ENCODE measurements at regions not wholly inside any gene's neighbourhood (a gene's known extent, or its start where the extent isn't known, plus 50 kb on each side); places are given as distances from the start of the nearest gene placed in this dataset.

DNA sequence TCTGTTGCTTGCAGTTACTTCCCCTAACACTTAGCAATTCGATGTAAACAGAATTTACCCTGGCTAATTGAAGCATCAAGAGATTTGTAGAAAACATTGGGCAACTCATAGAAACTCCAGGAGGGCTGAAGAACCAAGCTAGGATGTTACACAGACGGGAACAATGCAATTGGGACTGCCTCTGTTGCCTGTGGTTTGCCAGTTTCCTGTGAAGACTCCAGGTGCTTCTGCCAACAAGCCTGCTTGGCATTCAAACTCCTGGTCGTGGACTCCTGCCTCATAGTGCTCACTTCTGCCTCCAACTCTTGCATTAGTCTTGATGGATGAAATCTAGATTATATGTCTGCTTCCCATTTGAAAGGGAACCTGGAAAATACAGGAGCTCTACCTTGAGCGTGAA, 246.0 kb downstream of the BMP4 start:
- Histone ChIP-seq H3K4me3 (ENCODE audit: low read length) (no peak overlapping the region), H3K27ac (ENCODE audit: low read depth, low read length) (no peak overlapping the region), H3K36me3 (ENCODE audit: insufficient read depth, low read length) (no peaks in the 10 kb centered on the region), H3K27me3 (ENCODE audit: insufficient read depth, low read length) (no peaks in the 10 kb centered on the region), H3K9me3 (ENCODE audit: insufficient read depth, low read depth, low read length) (no peaks in the 10 kb centered on the region), H3K4me1 (ENCODE audit: insufficient read depth, low read length) (peaks cover 3% of the 10 kb centered on the region; the same call in 1 of the 2 replicates), H3K9ac (ENCODE audit: low read depth, low read length) (no peak overlapping the region)
- 85% methylated on average over 4 of the region's 4 CpGs for WGBS

DNA sequence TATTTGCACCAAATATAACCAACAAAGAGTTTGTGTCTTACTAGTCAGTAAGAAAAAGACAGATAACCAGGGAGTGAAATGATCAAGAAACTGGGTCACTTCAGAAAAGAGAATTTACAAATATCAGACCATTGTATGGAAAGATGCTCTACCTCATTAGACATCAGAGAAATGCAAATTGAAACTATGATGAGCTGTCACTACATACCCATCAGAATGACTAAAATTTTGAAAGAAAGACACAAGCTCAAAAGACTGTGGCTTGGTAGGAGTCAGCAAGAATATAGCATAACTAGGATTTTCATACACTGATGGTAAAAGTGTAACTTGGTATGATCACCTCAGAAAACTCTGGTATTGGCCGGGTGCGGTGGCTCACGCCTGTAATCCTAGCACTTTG, 247.2 kb downstream of the BMP4 start:
- 98% methylated on average over 3 of the region's 3 CpGs for WGBS
- H3K27ac ChIP-seq (ENCODE audit: low read depth, low read length), result no peak overlapping the region
- no peaks in the 10 kb centered on the region; the same call in 1 of the 2 replicates for H3K4me1 ChIP-seq (ENCODE audit: insufficient read depth, low read length)
- H3K9ac ChIP-seq (ENCODE audit: low read depth, low read length), result no peak overlapping the region
- no peaks in the 10 kb centered on the region for H3K36me3 ChIP-seq (ENCODE audit: insufficient read depth, low read length)
- no peaks in the 10 kb centered on the region for H3K9me3 ChIP-seq (ENCODE audit: insufficient read depth, low read depth, low read length)
- no peaks in the 10 kb centered on the region for H3K27me3 ChIP-seq (ENCODE audit: insufficient read depth, low read length)
- no peak overlapping the region for H3K4me3 ChIP-seq (ENCODE audit: low read length)

DNA sequence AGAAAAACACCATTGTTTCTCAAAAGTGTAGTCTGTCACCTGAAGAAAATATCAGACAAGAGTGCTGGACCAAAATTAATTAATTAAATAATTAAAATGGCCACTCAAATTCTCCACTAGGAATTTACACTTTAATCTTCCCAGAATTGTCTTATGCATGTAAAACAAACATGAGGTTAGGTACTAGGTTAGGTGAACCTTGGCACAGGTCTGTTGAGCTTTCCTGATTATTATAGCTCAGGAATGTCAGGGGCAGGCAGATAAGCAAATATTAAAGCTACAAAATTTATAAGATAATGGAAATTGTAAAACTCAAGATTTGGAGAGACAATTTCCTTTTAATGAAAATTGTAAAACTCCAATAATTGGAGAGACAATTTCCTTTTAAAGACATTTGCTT, 253.2 kb downstream of the BMP4 start:
- Histone ChIP-seq H3K4me1 (ENCODE audit: insufficient read depth, low read length) (no peaks in the 10 kb centered on the region), H3K27ac (ENCODE audit: low read depth, low read length) (no peak overlapping the region), H3K9me3 (ENCODE audit: insufficient read depth, low read depth, low read length) (no peaks in the 10 kb centered on the region), H3K27me3 (ENCODE audit: insufficient read depth, low read length) (no peaks in the 10 kb centered on the region), H3K4me3 (ENCODE audit: low read length) (no peak overlapping the region), H3K36me3 (ENCODE audit: insufficient read depth, low read length) (no peaks in the 10 kb centered on the region), H3K9ac (ENCODE audit: low read depth, low read length) (no peak overlapping the region)

DNA sequence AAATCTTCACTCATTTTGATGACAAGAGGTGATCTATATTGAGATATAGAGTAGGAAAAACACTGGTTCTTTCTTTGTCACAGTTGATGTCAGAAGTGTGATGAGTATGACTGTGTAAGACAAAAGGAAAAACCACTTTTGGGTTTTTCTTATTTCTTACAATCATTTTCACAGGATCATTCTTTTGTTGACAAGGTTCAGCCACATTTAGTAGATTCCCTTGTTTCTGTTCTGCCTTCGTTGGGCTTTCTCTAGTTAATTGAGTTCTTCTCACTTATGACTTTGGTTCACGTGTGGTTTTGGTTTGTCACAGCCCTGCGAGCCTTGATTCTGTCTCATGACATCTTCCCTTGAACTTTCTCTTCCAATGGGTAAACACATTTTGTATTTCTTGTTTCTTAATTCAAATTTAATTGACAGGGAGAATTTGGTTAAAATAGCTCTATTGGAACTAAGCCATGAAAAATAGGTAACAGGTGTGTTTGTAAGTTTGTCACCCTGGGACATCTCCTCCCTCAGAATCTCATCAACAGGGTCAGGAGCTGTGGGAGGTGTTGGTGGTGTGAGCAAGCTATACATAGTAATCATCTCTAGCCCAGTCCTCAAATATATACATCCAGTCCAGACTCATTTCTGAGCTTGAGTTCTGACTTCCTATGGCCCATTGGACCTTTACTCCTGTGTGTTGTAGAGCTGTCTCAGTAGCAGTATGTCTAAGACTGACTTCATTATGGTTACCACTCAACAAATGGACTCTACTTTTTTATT, 255.3 kb downstream of the BMP4 start:
- no peak overlapping the region for H3K9ac ChIP-seq (ENCODE audit: low read depth, low read length)
- H3K36me3 ChIP-seq (ENCODE audit: insufficient read depth, low read length), result no peaks in the 10 kb centered on the region
- no peaks in the 10 kb centered on the region for H3K9me3 ChIP-seq (ENCODE audit: insufficient read depth, low read depth, low read length)
- 91% methylated on average over 3 of the region's 3 CpGs for WGBS
- H3K4me3 ChIP-seq (ENCODE audit: low read length), result no peak overlapping the region
- H3K27me3 ChIP-seq (ENCODE audit: insufficient read depth, low read length), result no peaks in the 10 kb centered on the region
- no peaks in the 10 kb centered on the region for H3K4me1 ChIP-seq (ENCODE audit: insufficient read depth, low read length)
- H3K27ac ChIP-seq (ENCODE audit: low read depth, low read length), result no peak overlapping the region

DNA sequence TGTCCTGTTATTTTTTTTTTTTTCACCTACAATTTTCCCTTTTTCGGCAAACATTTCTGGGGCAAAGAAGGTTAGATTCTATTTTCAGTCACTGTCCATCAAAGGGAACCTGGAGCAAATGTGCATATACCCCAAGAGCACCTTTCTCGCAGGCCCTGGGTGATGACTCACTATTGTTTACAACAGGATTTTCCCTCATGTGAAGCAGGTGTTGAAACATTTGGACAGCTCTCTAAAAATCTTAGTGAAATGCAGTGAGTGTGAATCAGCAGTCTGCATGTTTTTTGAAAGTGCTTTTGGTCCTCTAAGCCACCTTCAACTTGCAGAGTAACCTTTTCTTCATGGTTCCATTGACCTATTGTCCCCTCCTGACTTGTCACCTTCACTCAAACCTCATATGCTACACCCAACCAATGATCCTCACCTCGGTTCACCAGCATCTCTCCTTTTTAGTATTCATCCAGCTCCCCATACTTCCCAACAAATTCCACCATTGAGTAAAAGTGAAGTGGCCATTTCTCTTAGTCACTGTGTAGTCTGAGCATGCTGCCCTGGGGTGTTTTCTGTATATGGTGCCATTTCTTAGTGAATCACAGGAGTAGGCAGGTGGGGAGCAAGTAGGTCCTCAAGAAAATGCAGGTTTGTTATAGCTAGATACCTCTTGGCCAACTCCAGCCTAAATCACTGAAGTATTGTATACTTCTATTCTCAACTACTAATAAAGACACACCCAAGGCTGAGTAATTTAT, 260.2 kb downstream of the BMP4 start:
- H3K27me3 ChIP-seq (ENCODE audit: insufficient read depth, low read length), result no peaks in the 10 kb centered on the region
- H3K27ac ChIP-seq (ENCODE audit: low read depth, low read length), result no peak overlapping the region
- no peaks in the 10 kb centered on the region for H3K9me3 ChIP-seq (ENCODE audit: insufficient read depth, low read depth, low read length)
- H3K4me1 ChIP-seq (ENCODE audit: insufficient read depth, low read length), result no peaks in the 10 kb centered on the region
- 93% methylated on average over 3 of the region's 3 CpGs for WGBS
- H3K4me3 ChIP-seq (ENCODE audit: low read length), result no peak overlapping the region
- no peak overlapping the region for H3K9ac ChIP-seq (ENCODE audit: low read depth, low read length)
- H3K36me3 ChIP-seq (ENCODE audit: insufficient read depth, low read length), result no peaks in the 10 kb centered on the region

DNA sequence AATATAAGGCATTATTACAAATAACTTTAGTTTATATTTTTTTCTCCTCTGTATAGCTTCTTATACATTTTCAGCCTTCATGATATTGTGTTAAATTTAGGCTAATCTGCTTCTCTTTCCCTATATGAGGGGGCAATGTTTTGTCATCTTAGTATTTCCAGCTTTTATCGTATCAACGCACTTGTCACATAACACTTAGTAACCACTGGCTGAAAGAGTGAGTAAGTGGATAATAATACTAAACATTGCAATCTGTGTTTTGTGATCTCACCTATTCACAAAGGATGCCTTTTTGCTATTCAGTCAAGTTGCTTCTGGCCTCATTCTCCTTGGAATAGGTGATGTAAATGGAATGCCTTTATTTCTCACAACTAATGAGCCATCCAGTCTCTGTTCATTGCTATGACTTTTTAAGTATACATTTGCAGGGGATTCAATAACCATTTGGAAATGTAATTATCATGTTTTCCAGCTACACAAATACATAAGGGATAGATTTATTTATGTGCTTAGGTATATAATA, 260.9 kb downstream of the BMP4 start:
- H3K27me3 ChIP-seq (ENCODE audit: insufficient read depth, low read length), result no peaks in the 10 kb centered on the region
- WGBS, result no CpG with 5 or more reads among the region's 2 CpGs
- no peaks in the 10 kb centered on the region for H3K36me3 ChIP-seq (ENCODE audit: insufficient read depth, low read length)
- H3K4me3 ChIP-seq (ENCODE audit: low read length), result no peak overlapping the region
- H3K4me1 ChIP-seq (ENCODE audit: insufficient read depth, low read length), result no peaks in the 10 kb centered on the region
- no peaks in the 10 kb centered on the region for H3K9me3 ChIP-seq (ENCODE audit: insufficient read depth, low read depth, low read length)
- H3K27ac ChIP-seq (ENCODE audit: low read depth, low read length), result no peak overlapping the region
- H3K9ac ChIP-seq (ENCODE audit: low read depth, low read length), result no peak overlapping the region

DNA sequence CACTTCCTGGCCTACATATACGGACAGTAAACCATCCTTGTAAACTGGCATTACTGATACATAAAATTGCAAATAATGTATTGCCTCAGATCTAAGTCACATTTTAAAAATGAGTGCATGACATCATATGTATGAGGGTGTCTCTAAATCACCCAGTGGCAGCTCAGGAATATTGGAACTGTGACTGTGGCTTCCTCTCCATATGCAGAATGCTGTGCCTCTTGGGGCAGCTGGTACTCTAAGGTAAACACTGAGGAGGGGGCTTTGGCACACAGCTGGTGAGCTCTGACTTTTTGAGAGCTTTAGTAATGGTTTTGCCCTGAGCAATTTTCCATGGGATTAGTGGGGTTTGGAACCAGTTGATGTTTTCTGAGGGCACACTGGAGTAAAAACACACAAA, 263.7 kb downstream of the BMP4 start:
- H3K27ac ChIP-seq (ENCODE audit: low read depth, low read length), result no peak overlapping the region
- H3K9ac ChIP-seq (ENCODE audit: low read depth, low read length), result no peak overlapping the region
- no peaks in the 10 kb centered on the region for H3K9me3 ChIP-seq (ENCODE audit: insufficient read depth, low read depth, low read length)
- H3K27me3 ChIP-seq (ENCODE audit: insufficient read depth, low read length), result no peaks in the 10 kb centered on the region
- WGBS, result 92% methylated on average over 1 of the region's 1 CpG
- no peaks in the 10 kb centered on the region for H3K36me3 ChIP-seq (ENCODE audit: insufficient read depth, low read length)
- H3K4me3 ChIP-seq (ENCODE audit: low read length), result no peak overlapping the region
- H3K4me1 ChIP-seq (ENCODE audit: insufficient read depth, low read length), result no peaks in the 10 kb centered on the region

DNA sequence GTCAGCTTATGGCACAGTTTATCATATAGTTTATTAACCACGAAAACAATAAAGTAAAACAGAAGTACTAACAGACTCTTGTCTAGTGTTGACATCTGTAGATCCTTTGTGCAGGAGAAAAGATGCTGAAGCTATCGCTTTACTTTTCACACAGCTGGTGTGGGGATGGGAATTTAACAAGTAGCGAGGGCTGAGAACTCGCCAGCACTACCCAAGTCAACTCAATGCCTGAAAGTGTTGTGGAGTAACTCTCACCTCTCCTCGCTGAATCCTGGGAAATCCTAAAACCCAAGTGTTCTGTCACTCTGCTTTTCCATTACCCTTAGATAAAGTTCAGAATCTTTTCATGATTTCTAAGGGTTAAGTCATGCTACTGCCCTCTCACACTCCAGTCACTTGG, 264.2 kb downstream of the BMP4 start:
- Histone ChIP-seq H3K9me3 (ENCODE audit: insufficient read depth, low read depth, low read length) (no peaks in the 10 kb centered on the region), H3K9ac (ENCODE audit: low read depth, low read length) (no peak overlapping the region), H3K4me3 (ENCODE audit: low read length) (no peak overlapping the region), H3K27ac (ENCODE audit: low read depth, low read length) (no peak overlapping the region), H3K27me3 (ENCODE audit: insufficient read depth, low read length) (no peaks in the 10 kb centered on the region), H3K4me1 (ENCODE audit: insufficient read depth, low read length) (no peaks in the 10 kb centered on the region), H3K36me3 (ENCODE audit: insufficient read depth, low read length) (no peaks in the 10 kb centered on the region)
- WGBS, result 89% methylated on average over 5 of the region's 5 CpGs

DNA sequence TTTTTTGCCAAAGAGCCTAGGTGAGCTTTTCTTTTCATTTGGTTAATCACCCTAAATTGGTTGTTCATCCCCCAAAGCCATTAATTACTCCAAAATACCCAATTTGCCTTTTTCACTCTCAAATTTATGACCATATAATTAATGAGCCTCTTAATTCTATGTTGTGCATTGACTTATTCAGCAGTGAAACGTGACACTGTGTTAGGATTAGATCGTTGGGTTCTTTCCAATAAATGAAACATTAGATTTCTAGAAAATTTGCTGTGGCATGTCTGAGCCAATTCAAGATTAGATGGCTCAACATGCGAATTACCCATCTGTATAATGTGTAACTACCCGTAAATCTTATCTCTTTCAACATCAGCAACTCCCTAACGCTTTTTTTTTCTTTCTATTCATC, 273.4 kb downstream of the BMP4 start:
- H3K4me1 ChIP-seq (ENCODE audit: insufficient read depth, low read length), result no peaks in the 10 kb centered on the region
- no peaks in the 10 kb centered on the region for H3K36me3 ChIP-seq (ENCODE audit: insufficient read depth, low read length)
- WGBS, result 91% methylated on average over 5 of the region's 5 CpGs
- H3K27me3 ChIP-seq (ENCODE audit: insufficient read depth, low read length), result no peaks in the 10 kb centered on the region
- no peaks in the 10 kb centered on the region for H3K9me3 ChIP-seq (ENCODE audit: insufficient read depth, low read depth, low read length)
- no peak overlapping the region for H3K27ac ChIP-seq (ENCODE audit: low read depth, low read length)
- H3K9ac ChIP-seq (ENCODE audit: low read depth, low read length), result no peak overlapping the region
- H3K4me3 ChIP-seq (ENCODE audit: low read length), result no peak overlapping the region

DNA sequence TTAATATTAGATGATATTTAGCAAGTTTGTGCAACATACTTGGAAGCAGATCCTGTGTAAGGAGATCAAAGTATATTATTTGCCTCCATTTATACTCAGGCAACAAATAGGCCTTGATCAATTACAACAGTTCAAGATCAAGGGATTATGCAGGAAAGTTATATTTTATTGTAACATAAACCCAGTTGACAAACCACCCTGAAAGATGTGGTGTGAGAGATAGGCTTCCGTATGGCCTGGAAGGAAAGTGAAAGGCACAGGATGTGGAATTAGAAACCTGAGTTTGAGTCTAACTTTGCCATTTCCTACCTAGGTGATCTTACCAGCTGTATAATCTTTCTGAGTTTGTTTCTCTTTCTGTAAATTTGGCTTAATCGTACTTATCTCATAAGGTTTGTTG, 284.1 kb downstream of the BMP4 start:
- no peaks in the 10 kb centered on the region for H3K36me3 ChIP-seq (ENCODE audit: insufficient read depth, low read length)
- H3K27me3 ChIP-seq (ENCODE audit: insufficient read depth, low read length), result no peaks in the 10 kb centered on the region
- H3K4me1 ChIP-seq (ENCODE audit: insufficient read depth, low read length), result no peaks in the 10 kb centered on the region
- H3K27ac ChIP-seq (ENCODE audit: low read depth, low read length), result no peak overlapping the region
- 92% methylated on average over 2 of the region's 2 CpGs for WGBS
- H3K9me3 ChIP-seq (ENCODE audit: insufficient read depth, low read depth, low read length), result no peaks in the 10 kb centered on the region
- H3K9ac ChIP-seq (ENCODE audit: low read depth, low read length), result no peak overlapping the region
- H3K4me3 ChIP-seq (ENCODE audit: low read length), result no peak overlapping the region

DNA sequence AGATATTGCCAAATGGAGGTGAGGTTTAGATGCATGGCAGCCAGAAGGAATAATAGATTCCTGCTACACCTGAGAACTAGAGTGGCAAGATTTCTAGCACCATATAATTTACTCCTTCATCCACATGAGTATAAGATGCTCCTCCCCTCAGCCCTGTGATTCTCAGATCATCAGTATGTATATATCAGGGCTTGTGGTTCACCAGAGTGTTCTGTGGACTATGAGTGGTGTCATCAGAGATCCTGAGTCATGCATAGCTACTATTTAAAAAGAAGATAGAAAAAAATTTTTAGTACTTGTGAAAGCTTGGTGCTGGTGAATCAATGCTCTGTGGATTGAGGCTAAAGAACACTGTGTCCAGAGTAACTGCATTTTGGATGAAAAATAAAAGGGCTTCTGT, 285.9 kb downstream of the BMP4 start:
- no peaks in the 10 kb centered on the region for H3K4me1 ChIP-seq (ENCODE audit: insufficient read depth, low read length)

More for the DNA sequence above, 285.9 kb downstream of the BMP4 start:
- H3K9ac ChIP-seq (ENCODE audit: low read depth, low read length), result no peak overlapping the region
- no peak overlapping the region for H3K27ac ChIP-seq (ENCODE audit: low read depth, low read length)
- H3K36me3 ChIP-seq (ENCODE audit: insufficient read depth, low read length), result no peaks in the 10 kb centered on the region
- H3K9me3 ChIP-seq (ENCODE audit: insufficient read depth, low read depth, low read length), result no peaks in the 10 kb centered on the region
- H3K27me3 ChIP-seq (ENCODE audit: insufficient read depth, low read length), result no peaks in the 10 kb centered on the region
- no peak overlapping the region for H3K4me3 ChIP-seq (ENCODE audit: low read length)

Data from HUES64 (cell line).